DOHH2 (cell line): ENCODE measurements at regions not wholly inside any gene's neighbourhood (a gene's known extent, or its start where the extent isn't known, plus 50 kb on each side); places are given as distances from the start of the nearest gene placed in this dataset.

Experiments
- H3F3A ChIP-seq: fragments of 200-600 bp; sonication (generic), shearing (Covaris generic); 2 replicates; pipeline ENCODE4 v1.6.0; 2016; ENCODE audit warnings: antibody characterized with exemption, mild to moderate bottlenecking; ENCODE audit not compliant: control insufficient read depth, insufficient read depth
- H3K27ac ChIP-seq: fragments of 200-600 bp; sonication (generic); 2 replicates; pipeline ENCODE4 v1.5.1; 2014; ENCODE audit warnings: low read depth, mild to moderate bottlenecking, low read length, moderate library complexity
- H3K27me3 ChIP-seq: fragments of 200-600 bp; sonication (generic); 2 replicates; pipeline ENCODE4 v1.6.1; 2014; ENCODE audit warnings: mild to moderate bottlenecking, low read length, mixed read lengths; ENCODE audit not compliant: control insufficient read depth
- H3K36me3 ChIP-seq: fragments of 200-600 bp; sonication (generic); 2 replicates; pipeline ENCODE4 v1.6.1; 2014; ENCODE audit warnings: mild to moderate bottlenecking, low read length, moderate library complexity, mixed read lengths; ENCODE audit not compliant: control insufficient read depth
- H3K4me1 ChIP-seq: fragments of 200-600 bp; sonication (generic); 2 replicates; pipeline ENCODE4 v1.6.1; 2014; ENCODE audit warnings: mild to moderate bottlenecking, low read length, mixed read lengths; ENCODE audit not compliant: control insufficient read depth
- H3K4me2 ChIP-seq: fragments of 200-600 bp; sonication (generic); 2 replicates; pipeline ENCODE4 v1.6.0; 2014; ENCODE audit warnings: mild to moderate bottlenecking, low read length, moderate library complexity
- H3K4me3 ChIP-seq: fragments of 200-600 bp; sonication (generic); 2 replicates; pipeline ENCODE4 v1.5.1; 2014; ENCODE audit warnings: mild to moderate bottlenecking, low read length, mixed read lengths
- H3K79me2 ChIP-seq: fragments of 200-600 bp; sonication (generic); 2 replicates; pipeline ENCODE4 v1.6.1; 2014; ENCODE audit warnings: mild to moderate bottlenecking, low read length, mixed read lengths; ENCODE audit not compliant: control insufficient read depth
- H3K9me2 ChIP-seq: fragments of 200-600 bp; sonication (generic); replicated peaks from 2 replicates; pipeline ENCODE4 v1.6.1; 2014; ENCODE audit warnings: mild to moderate bottlenecking, low read length, mixed read lengths; ENCODE audit not compliant: control insufficient read depth
- H3K9me3 ChIP-seq: fragments of 200-600 bp; sonication (generic); 2 replicates; pipeline ENCODE4 v1.6.1; 2014; ENCODE audit warnings: antibody characterized with exemption, low read length, mixed read lengths; ENCODE audit not compliant: control insufficient read depth, insufficient read depth
- H4K20me1 ChIP-seq: fragments of 200-600 bp; sonication (generic); 2 replicates; pipeline ENCODE4 v1.6.0; 2014; ENCODE audit warnings: low read depth, mild to moderate bottlenecking, antibody characterized with exemption, low read length, moderate library complexity; ENCODE audit not compliant: control insufficient read depth, insufficient read depth
- EZH2phosphoT487 ChIP-seq: fragments of 200-600 bp; sonication (generic); IDR thresholded peaks from 2 replicates; pipeline ENCODE4 v1.6.1; 2017; ENCODE audit warnings: borderline replicate concordance, mild to moderate bottlenecking, antibody characterized with exemption, low read length, moderate library complexity, mixed read lengths
- TF ChIP-seq, protein P1 (sequence below): fragments of 200-600 bp; sonication (generic); IDR thresholded peaks from one replicate; pipeline ENCODE4 v1.5.1; 2014; ENCODE audit warnings: antibody characterized with exemption, mild to moderate bottlenecking, low read depth, low read length; ENCODE audit not compliant: poor library complexity, severe bottlenecking

DNA sequence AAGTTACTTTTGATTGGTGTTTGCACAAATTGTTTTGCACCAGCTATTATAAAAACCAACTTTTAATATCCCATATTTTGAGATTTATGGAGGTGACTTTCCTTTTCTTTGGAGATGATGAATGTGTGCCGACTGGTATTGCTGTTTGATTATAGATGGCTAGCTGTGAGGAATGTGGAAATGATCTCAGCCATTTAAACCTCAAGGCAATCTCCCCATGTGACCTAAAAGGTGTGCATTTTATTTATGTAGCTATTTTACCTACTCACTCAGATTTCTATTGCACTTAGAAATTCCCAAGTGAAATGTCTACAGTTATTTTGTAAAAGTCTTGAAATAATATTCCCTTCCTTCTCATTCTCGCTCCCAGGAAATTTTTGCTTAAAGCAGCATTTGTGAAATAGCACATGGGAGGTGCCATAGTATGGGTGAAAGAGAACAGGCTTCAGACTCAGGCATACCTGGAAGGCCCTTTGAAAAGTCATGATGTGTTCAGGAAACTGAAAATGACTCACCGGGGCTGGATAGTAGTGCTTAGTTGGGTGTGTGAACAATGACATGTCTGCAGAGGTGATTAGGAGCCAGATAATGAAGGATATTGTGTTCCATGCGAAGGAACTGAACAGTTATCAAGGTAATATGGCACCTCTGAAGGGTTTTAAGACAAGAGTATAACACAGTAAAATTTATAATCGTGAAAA lies 247.6 kb downstream of the CBLL2 start:
- Histone ChIP-seq H3K4me3 (no peak overlapping the region), H3K9me3 (no peaks in the 10 kb centered on the region), H3K9me2 (no peaks in the 10 kb centered on the region), H3F3A (no peaks in the 10 kb centered on the region), H3K27me3 (no peaks in the 10 kb centered on the region), H3K4me1 (no peaks in the 10 kb centered on the region), H3K36me3 (no peaks in the 10 kb centered on the region), H3K27ac (no peak overlapping the region), H4K20me1 (no peaks in the 10 kb centered on the region), H3K79me2 (no peaks in the 10 kb centered on the region), H3K4me2 (no peak overlapping the region)
- TF ChIP-seq, protein P1, sequence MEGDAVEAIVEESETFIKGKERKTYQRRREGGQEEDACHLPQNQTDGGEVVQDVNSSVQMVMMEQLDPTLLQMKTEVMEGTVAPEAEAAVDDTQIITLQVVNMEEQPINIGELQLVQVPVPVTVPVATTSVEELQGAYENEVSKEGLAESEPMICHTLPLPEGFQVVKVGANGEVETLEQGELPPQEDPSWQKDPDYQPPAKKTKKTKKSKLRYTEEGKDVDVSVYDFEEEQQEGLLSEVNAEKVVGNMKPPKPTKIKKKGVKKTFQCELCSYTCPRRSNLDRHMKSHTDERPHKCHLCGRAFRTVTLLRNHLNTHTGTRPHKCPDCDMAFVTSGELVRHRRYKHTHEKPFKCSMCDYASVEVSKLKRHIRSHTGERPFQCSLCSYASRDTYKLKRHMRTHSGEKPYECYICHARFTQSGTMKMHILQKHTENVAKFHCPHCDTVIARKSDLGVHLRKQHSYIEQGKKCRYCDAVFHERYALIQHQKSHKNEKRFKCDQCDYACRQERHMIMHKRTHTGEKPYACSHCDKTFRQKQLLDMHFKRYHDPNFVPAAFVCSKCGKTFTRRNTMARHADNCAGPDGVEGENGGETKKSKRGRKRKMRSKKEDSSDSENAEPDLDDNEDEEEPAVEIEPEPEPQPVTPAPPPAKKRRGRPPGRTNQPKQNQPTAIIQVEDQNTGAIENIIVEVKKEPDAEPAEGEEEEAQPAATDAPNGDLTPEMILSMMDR, result no peak
- TF ChIP-seq EZH2phosphoT487, result no peak

DNA sequence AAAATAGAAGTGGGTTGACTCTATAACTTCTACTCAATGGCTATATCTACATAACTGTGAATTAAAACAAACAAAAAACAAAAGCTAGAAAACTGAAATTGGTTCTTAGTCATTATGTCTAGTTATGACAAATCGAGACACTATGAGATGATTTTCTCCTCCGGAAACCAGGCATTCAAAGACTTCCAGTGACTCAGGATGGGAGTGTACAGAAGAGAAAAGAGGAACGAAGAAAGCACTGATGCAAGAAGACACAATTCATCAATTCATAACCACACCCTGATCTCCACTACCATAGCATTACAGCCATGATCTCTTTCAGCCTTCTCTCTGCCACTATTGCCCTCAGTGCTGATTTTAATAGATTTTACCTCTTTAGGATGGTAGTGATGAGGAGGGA lies 253.6 kb downstream of the CBLL2 start:
- Histone ChIP-seq H3K4me1 (no peaks in the 10 kb centered on the region), H3K9me3 (no peaks in the 10 kb centered on the region), H3K9me2 (no peaks in the 10 kb centered on the region), H3K4me3 (no peak overlapping the region), H3K27me3 (no peaks in the 10 kb centered on the region), H3K4me2 (no peak overlapping the region), H3K36me3 (no peaks in the 10 kb centered on the region), H3K27ac (no peak overlapping the region), H3F3A (no peaks in the 10 kb centered on the region), H4K20me1 (no peaks in the 10 kb centered on the region), H3K79me2 (no peaks in the 10 kb centered on the region)
- TF ChIP-seq, protein P1, result no peak
- TF ChIP-seq EZH2phosphoT487, result no peak

DNA sequence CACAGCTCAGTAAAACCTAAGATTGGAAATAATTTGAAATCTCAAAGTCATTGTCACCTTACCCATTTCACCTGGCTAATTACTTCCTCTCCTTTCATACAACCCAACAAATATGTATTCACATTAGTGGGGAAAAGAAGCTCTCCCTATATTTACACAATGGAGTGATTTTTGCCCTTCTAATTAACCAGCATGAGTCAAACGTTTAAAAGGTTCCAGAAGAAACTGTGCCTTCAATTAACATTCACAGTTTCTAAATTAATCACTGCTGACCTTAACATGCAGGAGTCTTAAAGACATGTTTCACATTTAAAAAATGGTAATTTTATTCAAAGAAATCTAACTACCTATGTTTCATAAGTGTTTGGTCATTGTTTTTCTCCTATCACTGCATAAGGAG lies 254.6 kb downstream of the CBLL2 start:
- no peaks in the 10 kb centered on the region for H4K20me1 ChIP-seq
- no peaks in the 10 kb centered on the region for H3K27me3 ChIP-seq
- no peaks in the 10 kb centered on the region for H3F3A ChIP-seq
- no peaks in the 10 kb centered on the region for H3K79me2 ChIP-seq
- H3K4me2 ChIP-seq, result no peak overlapping the region
- H3K9me2 ChIP-seq, result no peaks in the 10 kb centered on the region
- H3K4me3 ChIP-seq, result no peak overlapping the region
- no peak overlapping the region for H3K27ac ChIP-seq
- H3K9me3 ChIP-seq, result no peaks in the 10 kb centered on the region
- no peak for TF ChIP-seq EZH2phosphoT487
- TF ChIP-seq, protein P1, result no peak
- no peaks in the 10 kb centered on the region for H3K36me3 ChIP-seq
- no peaks in the 10 kb centered on the region for H3K4me1 ChIP-seq
